Tibial nerve (tissue), 4 donors: ENCODE measurements at regions not wholly inside any gene's neighbourhood (a gene's known extent, or its start where the extent isn't known, plus 50 kb on each side); places are given as distances from the start of the nearest gene placed in this dataset.

Source experiments
- DNase-seq, 2 donors: peaks; one replicate each; pipeline ENCODE4 v3.0.0-alpha.2; 2019; ENCODE audit warnings: low spot score in 2 of 2
- H3K27ac ChIP-seq, 4 donors: fragments of 200-600 bp; sonication (generic) in 3 of 4; one replicate each; pipeline ENCODE4 v1.5.1; 2017 to 2019; ENCODE audit warnings: mild to moderate bottlenecking in 1 of 4
- H3K27me3 ChIP-seq, 2 donors: fragments of 200-600 bp; sonication (generic) in 1 of 2; one replicate each; pipeline versions ENCODE4 v1.5.1 to v1.6.0; 2017 to 2019
- H3K36me3 ChIP-seq, 3 donors: fragments of 200-600 bp; sonication (generic); one replicate each; pipeline ENCODE4 v1.5.1; 2018 to 2019
- H3K4me1 ChIP-seq, 4 donors: fragments of 200-600 bp; sonication (generic) in 3 of 4; one replicate each; pipeline ENCODE4 v1.5.1; 2017 to 2019
- H3K4me3 ChIP-seq, 4 donors: fragments of 200-600 bp; sonication (generic) in 3 of 4; one replicate each; pipeline ENCODE4 v1.5.1; 2017 to 2019; ENCODE audit warnings: mild to moderate bottlenecking in 1 of 4, moderate library complexity in 1 of 4
- H3K9me3 ChIP-seq, 4 donors: fragments of 200-600 bp; sonication (generic) in 3 of 4; one replicate each; pipeline ENCODE4 v1.5.1; 2017 to 2019
- EP300 ChIP-seq, 2 donors: sonication (generic); formaldehyde crosslinking; IDR thresholded peaks; one replicate each; pipeline ENCODE4 v1.6.1; 2017; ENCODE audit warnings: antibody characterized with exemption in 2 of 2, mild to moderate bottlenecking in 1 of 2
- POLR2A ChIP-seq, 2 donors: fragments of 450-650 bp; IDR thresholded peaks; one replicate each; pipeline ENCODE4 v1.6.1; 2017; ENCODE audit warnings: antibody characterized with exemption in 2 of 2, mild to moderate bottlenecking in 2 of 2, moderate library complexity in 2 of 2
- WGBS, 2 donors: methylation state at CpG; one replicate each; pipeline ENCODE4 v1.1.5; 2018; 5-methylcytosine and 5-hydroxymethylcytosine counted together
- TF ChIP-seq, protein P1 (sequence below), 5 experiments: fragments of 200-600 bp in 3 of 5; fragments of 450-650 bp in 2 of 5; sonication (generic) in 3 of 5; IDR thresholded peaks; one replicate each; pipeline ENCODE4 v1.5.1; 2016 to 2019; ENCODE audit warnings: antibody characterized with exemption in 5 of 5, mild to moderate bottlenecking in 3 of 5, moderate library complexity in 2 of 5

DNA sequence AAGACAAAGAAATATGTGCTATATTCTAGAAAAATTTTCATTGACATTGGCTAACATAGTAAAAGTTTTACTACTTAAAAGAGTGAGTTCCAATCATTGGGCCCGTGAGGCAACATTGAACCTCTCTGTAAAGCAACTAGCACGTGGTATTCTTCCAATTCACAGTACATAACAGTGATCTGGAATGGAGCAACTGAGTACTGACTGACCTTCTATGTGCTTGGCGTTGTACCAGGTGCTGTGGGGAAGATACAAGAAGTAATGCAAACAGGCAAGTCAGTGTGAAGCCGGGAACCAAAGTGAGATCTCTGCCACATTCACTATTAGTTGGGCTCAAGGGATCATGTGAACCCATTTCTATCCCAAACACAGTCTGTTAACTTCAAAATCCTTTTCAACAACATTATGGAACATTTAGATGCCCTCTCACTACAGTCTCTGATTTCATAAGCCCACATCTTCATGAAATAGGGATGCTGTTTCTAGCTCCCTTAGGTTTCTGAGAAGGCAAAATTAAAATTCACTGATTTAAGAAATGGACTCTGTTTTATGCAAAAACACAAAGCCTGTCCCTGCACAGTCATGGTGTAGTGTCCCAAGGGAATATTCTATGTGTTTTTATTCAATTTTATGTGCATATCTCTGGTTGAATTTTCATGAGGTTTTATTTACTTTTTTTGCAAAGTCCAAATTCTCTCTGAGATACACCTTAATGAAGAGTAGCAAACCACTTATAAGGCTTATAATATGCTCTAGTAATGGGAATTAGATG is 61.8 kb upstream of the NCAM1 start:
- DNase-seq: no peak
- WGBS, 2 donors: 90 to 93% methylated on average over 4 of the region's 4 CpGs
- Histone ChIP-seq H3K36me3 (no peaks in the 10 kb centered on the region), H3K9me3 (no peaks in the 10 kb centered on the region), H3K27ac (no peak overlapping the region), H3K27me3 (no peaks in the 10 kb centered on the region), H3K4me1 (peaks cover 0 to 26% (median 17%) of the 10 kb centered on the region in 4 donors), H3K4me3 (no peak overlapping the region)
- TF ChIP-seq, protein P1, sequence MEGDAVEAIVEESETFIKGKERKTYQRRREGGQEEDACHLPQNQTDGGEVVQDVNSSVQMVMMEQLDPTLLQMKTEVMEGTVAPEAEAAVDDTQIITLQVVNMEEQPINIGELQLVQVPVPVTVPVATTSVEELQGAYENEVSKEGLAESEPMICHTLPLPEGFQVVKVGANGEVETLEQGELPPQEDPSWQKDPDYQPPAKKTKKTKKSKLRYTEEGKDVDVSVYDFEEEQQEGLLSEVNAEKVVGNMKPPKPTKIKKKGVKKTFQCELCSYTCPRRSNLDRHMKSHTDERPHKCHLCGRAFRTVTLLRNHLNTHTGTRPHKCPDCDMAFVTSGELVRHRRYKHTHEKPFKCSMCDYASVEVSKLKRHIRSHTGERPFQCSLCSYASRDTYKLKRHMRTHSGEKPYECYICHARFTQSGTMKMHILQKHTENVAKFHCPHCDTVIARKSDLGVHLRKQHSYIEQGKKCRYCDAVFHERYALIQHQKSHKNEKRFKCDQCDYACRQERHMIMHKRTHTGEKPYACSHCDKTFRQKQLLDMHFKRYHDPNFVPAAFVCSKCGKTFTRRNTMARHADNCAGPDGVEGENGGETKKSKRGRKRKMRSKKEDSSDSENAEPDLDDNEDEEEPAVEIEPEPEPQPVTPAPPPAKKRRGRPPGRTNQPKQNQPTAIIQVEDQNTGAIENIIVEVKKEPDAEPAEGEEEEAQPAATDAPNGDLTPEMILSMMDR (IDR thresholded peaks at IDR 0.05): no peak
- TF ChIP-seq EP300 (IDR thresholded peaks at IDR 0.05) (no peak), POLR2A (IDR thresholded peaks at IDR 0.05) (no peak)

DNA sequence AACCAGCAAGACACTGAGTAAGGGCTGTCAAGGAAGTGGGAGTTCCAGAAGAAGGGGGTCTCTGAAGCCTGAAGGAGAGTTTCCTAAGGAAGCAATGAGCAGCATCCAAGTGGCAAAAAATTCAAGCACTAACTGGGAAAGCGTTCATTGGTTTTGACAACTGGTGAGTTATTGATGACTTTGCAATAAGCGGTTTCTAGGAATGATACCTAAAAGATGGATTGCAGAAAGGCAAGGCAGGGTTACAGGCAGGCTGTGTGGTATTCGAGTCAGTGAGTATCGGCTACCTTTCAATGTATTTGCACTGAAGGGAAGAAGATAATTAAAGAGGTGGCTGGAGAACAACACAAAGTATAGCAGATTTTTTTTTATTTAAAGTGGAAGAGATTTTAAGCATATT is 59.3 kb upstream of the NCAM1 start:
- 84 to 85% methylated on average over 4 of the region's 4 CpGs for WGBS, 2 donors
- H3K4me1 ChIP-seq: peaks cover 0 to 26% (median 17%) of the 10 kb centered on the region in 4 donors
- no peak for DNase-seq
- no peak for TF ChIP-seq EP300 (IDR thresholded peaks at IDR 0.05)
- TF ChIP-seq POLR2A (IDR thresholded peaks at IDR 0.05): no peak
- TF ChIP-seq, protein P1 (IDR thresholded peaks at IDR 0.05): no peak
- no peaks in the 10 kb centered on the region for H3K9me3 ChIP-seq
- no peaks in the 10 kb centered on the region for H3K27me3 ChIP-seq
- H3K27ac ChIP-seq: peak overlapping the region in 3 of 4 donors; percentile 66 to 79 (median 77)
- no peak overlapping the region for H3K4me3 ChIP-seq
- no peaks in the 10 kb centered on the region for H3K36me3 ChIP-seq

DNA sequence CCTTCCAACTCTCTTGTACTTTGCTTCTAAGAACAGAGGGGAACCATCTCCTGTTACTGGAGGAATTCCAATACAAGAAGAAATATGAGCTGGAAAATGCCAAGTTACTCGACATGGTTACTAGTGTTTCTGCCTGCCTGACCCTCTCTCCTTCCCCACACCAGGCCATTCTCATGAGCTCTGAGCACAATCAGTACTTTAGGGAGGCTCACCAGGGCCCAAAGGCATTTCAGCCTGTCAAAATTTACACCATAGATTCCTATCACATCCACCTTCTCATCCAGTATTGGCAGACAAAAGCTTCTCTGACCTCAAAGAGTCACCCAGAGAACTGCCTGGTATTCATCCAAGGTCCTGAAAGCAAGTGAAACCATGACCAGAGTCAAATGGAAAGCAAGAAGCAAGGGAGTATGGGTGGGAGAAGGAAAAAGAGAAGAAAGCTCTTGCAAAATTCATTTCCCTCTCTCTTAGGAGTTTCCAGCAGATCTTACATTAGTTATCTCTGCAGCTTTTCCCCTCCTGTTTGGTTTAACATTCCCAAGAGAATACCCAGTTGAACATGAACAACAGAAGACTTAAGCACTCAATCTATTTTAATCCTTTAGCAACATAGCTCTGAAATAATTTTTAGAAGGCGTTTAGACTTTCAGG is 58.7 kb upstream of the NCAM1 start:
- peak overlapping the region; percentile 59 to 79 (median 72) for H3K27ac ChIP-seq

DNA sequence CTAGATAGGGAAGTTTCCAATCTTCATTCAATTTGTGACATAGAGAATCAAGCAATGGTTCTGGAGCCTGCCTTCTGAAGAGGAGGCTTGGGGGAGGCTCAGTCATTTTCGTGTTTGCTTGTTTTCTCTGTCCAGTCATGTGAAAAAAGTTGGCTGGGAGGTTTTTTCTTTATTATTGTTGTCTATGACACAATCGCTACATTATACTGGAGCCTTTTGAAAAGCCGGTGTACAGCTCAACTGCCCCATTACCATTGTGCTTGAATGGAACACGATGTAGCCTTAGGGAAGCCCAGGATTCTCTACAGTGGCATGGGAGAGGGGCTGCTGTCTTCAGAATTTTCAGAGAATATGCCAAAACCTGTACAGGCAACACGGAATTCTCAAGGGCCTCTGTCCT is 57.9 kb upstream of the NCAM1 start:
- H3K27ac ChIP-seq: peak overlapping the region; percentile 59 to 79 (median 72)
- peaks cover 0 to 26% (median 17%) of the 10 kb centered on the region in 4 donors for H3K4me1 ChIP-seq
- H3K4me3 ChIP-seq: no peak overlapping the region
- H3K36me3 ChIP-seq: no peaks in the 10 kb centered on the region
- H3K9me3 ChIP-seq: no peaks in the 10 kb centered on the region
- TF ChIP-seq, protein P1 (IDR thresholded peaks at IDR 0.05): no peak
- peak in 1 of 2 donors; percentile 74 for TF ChIP-seq EP300 (IDR thresholded peaks at IDR 0.05)
- 33 to 36% methylated on average over 5 of the region's 5 CpGs for WGBS, 2 donors
- H3K27me3 ChIP-seq: no peaks in the 10 kb centered on the region
- DNase-seq: no peak

More for the DNA sequence above, 58.7 kb upstream of the NCAM1 start:
- Histone ChIP-seq H3K4me3 (no peak overlapping the region), H3K4me1 (peaks cover 0 to 26% (median 17%) of the 10 kb centered on the region in 4 donors), H3K27me3 (no peaks in the 10 kb centered on the region), H3K9me3 (no peaks in the 10 kb centered on the region), H3K36me3 (no peaks in the 10 kb centered on the region)
- no peak for DNase-seq
- WGBS, 2 donors: 25 to 26% methylated on average over 2 of the region's 2 CpGs
- TF ChIP-seq POLR2A (IDR thresholded peaks at IDR 0.05) (no peak), EP300 (IDR thresholded peaks at IDR 0.05) (no peak)
- TF ChIP-seq, protein P1 (IDR thresholded peaks at IDR 0.05): no peak

DNA sequence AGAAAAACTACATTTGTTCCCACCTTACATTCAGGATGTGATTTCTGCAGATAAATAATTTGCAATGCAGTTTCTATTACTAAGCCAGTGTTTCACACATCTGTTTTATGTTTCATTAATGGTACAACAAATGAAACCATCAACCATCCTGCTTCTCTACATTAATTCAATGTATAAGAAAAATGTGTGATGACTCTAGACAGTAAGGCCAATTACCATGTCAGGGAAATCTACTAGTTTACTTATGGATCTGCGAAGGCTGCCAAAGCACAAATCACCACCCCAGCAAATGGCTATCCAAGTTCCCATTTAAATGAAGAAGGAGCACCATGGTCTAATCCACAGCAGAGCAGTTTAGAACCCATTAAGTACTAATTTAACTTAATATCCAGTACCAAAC is 50.1 kb upstream of the NCAM1 start:
- no peaks in the 10 kb centered on the region for H3K27me3 ChIP-seq
- H3K4me3 ChIP-seq: no peak overlapping the region
- H3K9me3 ChIP-seq: no peaks in the 10 kb centered on the region
- no peaks in the 10 kb centered on the region for H3K4me1 ChIP-seq
- TF ChIP-seq EP300 (IDR thresholded peaks at IDR 0.05) (no peak), POLR2A (IDR thresholded peaks at IDR 0.05) (no peak)
- TF ChIP-seq, protein P1 (IDR thresholded peaks at IDR 0.05): no peak
- 96% methylated on average over 1 of the region's 1 CpG for WGBS, 2 donors
- H3K36me3 ChIP-seq: no peaks in the 10 kb centered on the region
- no peak for DNase-seq
- no peak overlapping the region for H3K27ac ChIP-seq
